ENCODE measurements at regions not wholly inside any gene's neighbourhood (a gene's known extent, or its start where the extent isn't known, plus 50 kb on each side); places are given as distances from the start of the nearest gene placed in this dataset.

GRCh38 chr2:235234736-235235135 is 259.1 kb upstream of the AGAP1 start:
- no peak overlapping the region for H3K4me3 Mint-ChIP-seq
- no peak for ATAC-seq
- H3K4me1 Mint-ChIP-seq: no peaks in the 10 kb centered on the region
- peaks cover 41% of the 10 kb centered on the region for H3K27me3 Mint-ChIP-seq
- H3K36me3 Mint-ChIP-seq: no peaks in the 10 kb centered on the region
- H3K27ac Mint-ChIP-seq: no peak overlapping the region
- H3K9me3 Mint-ChIP-seq: no peaks in the 10 kb centered on the region

GRCh38 chr2:235235977-235236767 is 257.7 kb upstream of the AGAP1 start:
- Mint-ChIP-seq H3K9me3 (no peaks in the 10 kb centered on the region), H3K27me3 (peaks cover 32% of the 10 kb centered on the region), H3K4me3 (no peak overlapping the region), H3K4me1 (no peaks in the 10 kb centered on the region), H3K36me3 (no peaks in the 10 kb centered on the region), H3K27ac (no peak overlapping the region)
- no peak for ATAC-seq

- Mint-ChIP-seq H3K4me1 (no peaks in the 10 kb centered on the region), H3K27ac (no peak overlapping the region), H3K27me3 (peaks cover 41% of the 10 kb centered on the region), H3K36me3 (no peaks in the 10 kb centered on the region), H3K4me3 (no peak overlapping the region), H3K9me3 (no peaks in the 10 kb centered on the region)
- no peak for ATAC-seq
Observed at GRCh38 chr2:235238537-235238936, 255.3 kb upstream of the AGAP1 start.

- H3K4me1 Mint-ChIP-seq: no peaks in the 10 kb centered on the region
- no peak overlapping the region for H3K27ac Mint-ChIP-seq
- no peak overlapping the region for H3K4me3 Mint-ChIP-seq
- H3K9me3 Mint-ChIP-seq: no peaks in the 10 kb centered on the region
- no peak for ATAC-seq
- no peaks in the 10 kb centered on the region for H3K36me3 Mint-ChIP-seq
- peaks cover 46% of the 10 kb centered on the region for H3K27me3 Mint-ChIP-seq
Observed at GRCh38 chr2:235240574-235240973, 253.3 kb upstream of the AGAP1 start.

GRCh38 chr2:235244255-235245220 is 249.3 kb upstream of the AGAP1 start:
- Mint-ChIP-seq H3K36me3 (no peaks in the 10 kb centered on the region), H3K27ac (no peak overlapping the region), H3K9me3 (no peaks in the 10 kb centered on the region), H3K4me3 (no peak overlapping the region), H3K4me1 (no peaks in the 10 kb centered on the region), H3K27me3 (peaks cover 44% of the 10 kb centered on the region)
- no peak for ATAC-seq

GRCh38 chr2:235247001-235247400 is 246.8 kb upstream of the AGAP1 start:
- Mint-ChIP-seq H3K27me3 (peaks cover 39% of the 10 kb centered on the region), H3K36me3 (no peaks in the 10 kb centered on the region), H3K4me3 (no peak overlapping the region), H3K27ac (no peak overlapping the region), H3K4me1 (no peaks in the 10 kb centered on the region), H3K9me3 (peaks cover 3% of the 10 kb centered on the region)
- ATAC-seq: no peak

GRCh38 chr2:235255693-235256092 is 238.2 kb upstream of the AGAP1 start:
- Mint-ChIP-seq H3K27me3 (peaks cover 17% of the 10 kb centered on the region), H3K9me3 (no peaks in the 10 kb centered on the region), H3K36me3 (no peaks in the 10 kb centered on the region)

GRCh38 chr2:235257590-235257989 is 236.3 kb upstream of the AGAP1 start:
- Mint-ChIP-seq H3K4me1 (no peaks in the 10 kb centered on the region), H3K27me3 (peaks cover 12% of the 10 kb centered on the region), H3K27ac (no peak overlapping the region)

More at GRCh38 chr2:235255693-235256092, 238.2 kb upstream of the AGAP1 start:
- ATAC-seq: no peak
- Mint-ChIP-seq H3K4me3 (no peak overlapping the region), H3K27ac (no peak overlapping the region), H3K4me1 (no peaks in the 10 kb centered on the region)

GRCh38 chr2:235262750-235263149 is 231.1 kb upstream of the AGAP1 start:
- H3K36me3 Mint-ChIP-seq: no peaks in the 10 kb centered on the region
- no peak overlapping the region for H3K27ac Mint-ChIP-seq
- H3K4me1 Mint-ChIP-seq: no peaks in the 10 kb centered on the region
- H3K4me3 Mint-ChIP-seq: no peak overlapping the region
- no peaks in the 10 kb centered on the region for H3K9me3 Mint-ChIP-seq
- ATAC-seq: no peak
- H3K27me3 Mint-ChIP-seq: peaks cover 23% of the 10 kb centered on the region

More at GRCh38 chr2:235257590-235257989, 236.3 kb upstream of the AGAP1 start:
- ATAC-seq: no peak
- Mint-ChIP-seq H3K36me3 (no peaks in the 10 kb centered on the region), H3K4me3 (no peak overlapping the region), H3K9me3 (no peaks in the 10 kb centered on the region)

- Mint-ChIP-seq H3K27me3 (peaks cover 30% of the 10 kb centered on the region), H3K27ac (no peak overlapping the region), H3K4me3 (no peak overlapping the region), H3K36me3 (no peaks in the 10 kb centered on the region), H3K4me1 (no peaks in the 10 kb centered on the region), H3K9me3 (no peaks in the 10 kb centered on the region)
- ATAC-seq: no peak
Observed at GRCh38 chr2:235263205-235264120, 230.4 kb upstream of the AGAP1 start.

- Mint-ChIP-seq H3K36me3 (no peaks in the 10 kb centered on the region), H3K27me3 (peaks cover 36% of the 10 kb centered on the region), H3K4me1 (no peaks in the 10 kb centered on the region), H3K9me3 (no peaks in the 10 kb centered on the region), H3K4me3 (no peak overlapping the region), H3K27ac (no peak overlapping the region)
- ATAC-seq: no peak
Observed at GRCh38 chr2:235264121-235264493, 229.7 kb upstream of the AGAP1 start.

GRCh38 chr2:235264512-235264911 is 229.3 kb upstream of the AGAP1 start:
- no peaks in the 10 kb centered on the region for H3K4me1 Mint-ChIP-seq
- no peak overlapping the region for H3K27ac Mint-ChIP-seq
- H3K9me3 Mint-ChIP-seq: no peaks in the 10 kb centered on the region
- H3K36me3 Mint-ChIP-seq: no peaks in the 10 kb centered on the region
- H3K27me3 Mint-ChIP-seq: peaks cover 40% of the 10 kb centered on the region
- H3K4me3 Mint-ChIP-seq: no peak overlapping the region
- no peak for ATAC-seq

- ATAC-seq: no peak
- Mint-ChIP-seq H3K4me3 (no peak overlapping the region), H3K9me3 (no peaks in the 10 kb centered on the region), H3K27ac (no peak overlapping the region), H3K4me1 (no peaks in the 10 kb centered on the region), H3K27me3 (peaks cover 48% of the 10 kb centered on the region), H3K36me3 (no peaks in the 10 kb centered on the region)
Observed at GRCh38 chr2:235265348-235265965, 228.4 kb upstream of the AGAP1 start.

GRCh38 chr2:235267251-235267650 is 226.6 kb upstream of the AGAP1 start:
- Mint-ChIP-seq H3K9me3 (peaks cover 2% of the 10 kb centered on the region), H3K4me3 (no peak overlapping the region), H3K4me1 (no peaks in the 10 kb centered on the region), H3K27me3 (peaks cover 55% of the 10 kb centered on the region), H3K36me3 (no peaks in the 10 kb centered on the region), H3K27ac (no peak overlapping the region)
- ATAC-seq: no peak

Data from stimulated activated memory B cell treated with anti-CD40 and anti-IgM and Interleukin-4, amounts not matched to agents 10 μg/mL and 1 μg/mL and 100 μg/mL, for 72 hours (primary cell).